GM23338 (cell line): ENCODE measurements at regions not wholly inside any gene's neighbourhood (a gene's known extent, or its start where the extent isn't known, plus 50 kb on each side); places are given as distances from the start of the nearest gene placed in this dataset.

Experiments used
- ATAC-seq: fragments of 200-7000 bp; cut with Tn5 transposase; 3 replicates; pipeline ENCODE4 v1.9.1; 2020
- DNase-seq: peaks from one replicate; pipeline ENCODE4 v3.0.0-alpha.2; 2015; ENCODE audit warnings: low spot score
- H2AFZ ChIP-seq: fragments of 200-600 bp; sonication (generic); 2 replicates; pipeline ENCODE4 v1.8.0; 2016; ENCODE audit warnings: antibody characterized with exemption, mild to moderate bottlenecking, moderate library complexity
- H3F3A ChIP-seq: fragments of 200-600 bp; sonication (generic); replicated peaks from 2 replicates; pipeline ENCODE4 v1.8.0; 2017; ENCODE audit warnings: antibody characterized with exemption, mixed run types, low read depth
- H3K27ac ChIP-seq: fragments of 200-600 bp; sonication (generic); 2 replicates; pipeline ENCODE4 v1.6.1; 2016; ENCODE audit warnings: low read depth
- H3K27me3 ChIP-seq: fragments of 200-600 bp; sonication (generic); 2 replicates; pipeline ENCODE4 v1.8.0; 2016; ENCODE audit warnings: mild to moderate bottlenecking, mixed run types, moderate library complexity; ENCODE audit not compliant: insufficient read depth
- H3K36me3 ChIP-seq: fragments of 200-600 bp; sonication (generic); 2 replicates; pipeline ENCODE4 v1.8.0; 2016; ENCODE audit warnings: mild to moderate bottlenecking; ENCODE audit not compliant: insufficient read depth
- H3K4me1 ChIP-seq: fragments of 200-600 bp; sonication (generic); 2 replicates; pipeline ENCODE4 v1.8.0; 2016; ENCODE audit warnings: mild to moderate bottlenecking, moderate library complexity; ENCODE audit not compliant: insufficient read depth
- H3K4me2 ChIP-seq: fragments of 200-600 bp; sonication (generic); 2 replicates; pipeline ENCODE4 v1.7.1; 2017; ENCODE audit warnings: mixed run types
- H3K4me3 ChIP-seq: fragments of 200-600 bp; sonication (generic); 2 replicates; pipeline ENCODE4 v1.6.1; 2016; ENCODE audit warnings: mixed run types
- H3K79me2 ChIP-seq: fragments of 200-600 bp; sonication (generic); replicated peaks from 2 replicates; pipeline ENCODE4 v1.8.0; 2017; ENCODE audit warnings: mild to moderate bottlenecking; ENCODE audit not compliant: insufficient read depth
- H3K9me2 ChIP-seq: fragments of 200-600 bp; sonication (generic); 2 replicates; pipeline ENCODE4 v1.8.0; 2017; ENCODE audit not compliant: insufficient read depth
- H4K20me1 ChIP-seq: fragments of 200-600 bp; sonication (generic); replicated peaks from 2 replicates; pipeline ENCODE4 v1.8.0; 2017; ENCODE audit warnings: mild to moderate bottlenecking; ENCODE audit not compliant: insufficient read depth
- H3K27ac Mint-ChIP-seq: 2 replicates; pipeline ENCODE4 v1.8.0; 2020; ENCODE audit warnings: inconsistent platforms, mild to moderate bottlenecking, moderate library complexity, mixed read lengths
- H3K27me3 Mint-ChIP-seq: 3 replicates; pipeline ENCODE4 v1.8.0; 2022; ENCODE audit warnings: low read depth, mild to moderate bottlenecking, moderate library complexity, mixed read lengths, inconsistent platforms; ENCODE audit not compliant: insufficient read depth, poor library complexity
- H3K36me3 Mint-ChIP-seq: 3 replicates; pipeline ENCODE4 v1.8.0; 2021; ENCODE audit warnings: low read depth, mild to moderate bottlenecking, inconsistent platforms, moderate library complexity, mixed read lengths
- H3K4me1 Mint-ChIP-seq: 3 replicates; pipeline ENCODE4 v1.8.0; 2020; ENCODE audit warnings: mild to moderate bottlenecking, inconsistent platforms, mixed read lengths
- H3K4me3 Mint-ChIP-seq: 3 replicates; pipeline ENCODE4 v1.8.0; 2021; ENCODE audit warnings: moderate library complexity, mild to moderate bottlenecking, inconsistent platforms, mixed read lengths
- H3K9me3 Mint-ChIP-seq: 3 replicates; pipeline ENCODE4 v1.8.0; 2020; ENCODE audit warnings: moderate library complexity, mild to moderate bottlenecking, inconsistent platforms, mixed read lengths
- CREB1 ChIP-seq: fragments of 250-450 bp; sonication (Bioruptor Pico); IDR thresholded peaks from 2 replicates; pipeline ENCODE4 v1.5.0; 2020; ENCODE audit warnings: low read depth, mild to moderate bottlenecking, moderate library complexity
- CTCF ChIP-seq, 2 experiments: fragments of 200-600 bp in 1 of 2; sonication (generic) in 1 of 2; conservative IDR thresholded peaks; 2 replicates each; pipeline versions ENCODE4 v1.5.1 to v1.6.1; 2016 to 2017; ENCODE audit warnings: antibody characterized with exemption in 2 of 2, low read depth in 2 of 2, mild to moderate bottlenecking in 2 of 2, moderate library complexity in 1 of 2
- ETS1 ChIP-seq: IDR thresholded peaks from 2 replicates; pipeline ENCODE4 v1.6.1; 2016; ENCODE audit warnings: antibody characterized with exemption
- EZH2 ChIP-seq: fragments of 200-600 bp; sonication (generic); IDR thresholded peaks from one replicate; pipeline ENCODE4 v1.8.0; 2017; ENCODE audit warnings: antibody characterized with exemption, mild to moderate bottlenecking, low read depth; ENCODE audit not compliant: unreplicated experiment
- EZH2phosphoT487 ChIP-seq: fragments of 200-600 bp; sonication (generic); IDR thresholded peaks from one replicate; pipeline ENCODE4 v1.8.1; 2018; ENCODE audit warnings: antibody characterized with exemption; ENCODE audit not compliant: unreplicated experiment
- JUNB ChIP-seq: IDR thresholded peaks from one replicate; pipeline ENCODE4 v1.6.1; 2016; ENCODE audit warnings: antibody characterized with exemption; ENCODE audit not compliant: unreplicated experiment
- NANOG ChIP-seq: IDR thresholded peaks from 2 replicates; pipeline ENCODE4 v1.6.1; 2016; ENCODE audit warnings: antibody characterized with exemption, borderline replicate concordance
- POLR2AphosphoS5 ChIP-seq: IDR thresholded peaks from 2 replicates; pipeline ENCODE4 v1.6.1; 2016; ENCODE audit warnings: antibody characterized with exemption, low read depth
- REST ChIP-seq: IDR thresholded peaks from one replicate; pipeline ENCODE4 v1.6.1; 2018; ENCODE audit warnings: antibody characterized with exemption; ENCODE audit not compliant: unreplicated experiment
- STAT1 ChIP-seq: IDR thresholded peaks from one replicate; pipeline ENCODE4 v1.6.1; 2016; ENCODE audit warnings: antibody characterized with exemption; ENCODE audit not compliant: unreplicated experiment
- ZNF114 ChIP-seq: fragments of 250-450 bp; sonication (Bioruptor Pico); IDR thresholded peaks from 2 replicates; pipeline ENCODE4 v1.5.0; 2020; ENCODE audit warnings: mild to moderate bottlenecking, moderate library complexity
- ZNF331 ChIP-seq: fragments of 250-450 bp; sonication (Bioruptor Pico); IDR thresholded peaks from 2 replicates; pipeline ENCODE4 v1.5.0; 2020; ENCODE audit warnings: low read depth, mild to moderate bottlenecking, moderate library complexity
- ZNF462 ChIP-seq: fragments of 250-450 bp; sonication (Bioruptor Pico); IDR thresholded peaks from 2 replicates; pipeline ENCODE4 v1.5.0; 2020; ENCODE audit warnings: mild to moderate bottlenecking, moderate library complexity

GRCh38 chr12:102669056-102669455, 188.7 kb upstream of the IGF1 start:
- Histone ChIP-seq H3K79me2 (no peaks in the 10 kb centered on the region), H4K20me1 (no peaks in the 10 kb centered on the region), H3K4me3 (no peak overlapping the region), H3F3A (no peaks in the 10 kb centered on the region), H3K4me1 (peaks cover 22% of the 10 kb centered on the region), H3K27ac (no peak overlapping the region), H2AFZ (no peak overlapping the region), H3K27me3 (no peaks in the 10 kb centered on the region), H3K9me2 (no peaks in the 10 kb centered on the region), H3K36me3 (0 out of 2 replicates have a peak, but pooled peaks cover 7% of the 10 kb centered on the region), H3K4me2 (no peak overlapping the region)
- ATAC-seq: no peak
- Mint-ChIP-seq H3K27me3 (no peaks in the 10 kb centered on the region), H3K9me3 (peaks cover 20% of the 10 kb centered on the region), H3K4me1 (peaks cover 5% of the 10 kb centered on the region; the same call in 1 of the 3 replicates), H3K27ac (no peak overlapping the region), H3K36me3 (peaks cover 7% of the 10 kb centered on the region; the same call in 2 of the 3 replicates), H3K4me3 (no peak overlapping the region)
- no peak for TF ChIP-seq ZNF462 (CRISPR knock-in tag)
- no peak for TF ChIP-seq REST
- no peak for TF ChIP-seq ZNF114 (CRISPR knock-in tag)
- no peak for TF ChIP-seq NANOG
- no peak for TF ChIP-seq EZH2phosphoT487
- TF ChIP-seq EZH2: no peak
- no peak for TF ChIP-seq ETS1
- no peak for TF ChIP-seq CREB1 (CRISPR knock-in tag)
- no peak for TF ChIP-seq ZNF331 (CRISPR knock-in tag)
- no peak for TF ChIP-seq POLR2AphosphoS5
- TF ChIP-seq JUNB: no peak
- TF ChIP-seq CTCF (conservative IDR thresholded peaks at IDR 0.05; ENCODE audit: low read depth in 2 of 2): no peak
- TF ChIP-seq STAT1: no peak
- no peak for DNase-seq
